Osteocyte (in vitro differentiated cells): ENCODE measurements at regions not wholly inside any gene's neighbourhood (a gene's known extent, or its start where the extent isn't known, plus 50 kb on each side); places are given as distances from the start of the nearest gene placed in this dataset.

Experiments used
- DNase-seq: peaks from one replicate; pipeline ENCODE4 v3.0.0; 2021; ENCODE audit warnings: mixed read lengths; ENCODE audit not compliant: unreplicated experiment; ENCODE audit errors: extremely low spot score
- H3K27ac Mint-ChIP-seq: one replicate; pipeline ENCODE4 v1.8.0; 2021; ENCODE audit warnings: mild to moderate bottlenecking, mixed read lengths; ENCODE audit not compliant: unreplicated experiment
- H3K27me3 Mint-ChIP-seq: one replicate; pipeline ENCODE4 v1.8.0; 2021; ENCODE audit warnings: mixed read lengths; ENCODE audit not compliant: unreplicated experiment
- H3K36me3 Mint-ChIP-seq: one replicate; pipeline ENCODE4 v1.8.0; 2021; ENCODE audit warnings: mixed read lengths; ENCODE audit not compliant: unreplicated experiment
- H3K4me1 Mint-ChIP-seq: one replicate; pipeline ENCODE4 v1.8.0; 2021; ENCODE audit warnings: mixed read lengths; ENCODE audit not compliant: unreplicated experiment
- H3K4me3 Mint-ChIP-seq: one replicate; pipeline ENCODE4 v1.8.0; 2021; ENCODE audit warnings: mild to moderate bottlenecking, moderate library complexity, mixed read lengths; ENCODE audit not compliant: unreplicated experiment
- H3K9me3 Mint-ChIP-seq: one replicate; pipeline ENCODE4 v1.8.0; 2021; ENCODE audit warnings: mixed read lengths; ENCODE audit not compliant: unreplicated experiment
- CTCF ChIP-seq: fragments of 200-600 bp; sonication (generic); IDR thresholded peaks from 2 replicates; pipeline ENCODE4 v1.5.0; 2021; ENCODE audit warnings: antibody characterized with exemption, mild to moderate bottlenecking, moderate library complexity

GRCh38 chr11:39668640-39669039 is 1790.8 kb downstream of the LRRC4C start:
- no peak overlapping the region for H3K27ac Mint-ChIP-seq
- H3K4me1 Mint-ChIP-seq = no peaks in the 10 kb centered on the region
- no peak for DNase-seq

GRCh38 chr11:39664023-39664422 is 1795.4 kb downstream of the LRRC4C start:
- H3K27ac Mint-ChIP-seq = no peak overlapping the region
- DNase-seq = no peak
- H3K36me3 Mint-ChIP-seq = no peaks in the 10 kb centered on the region
- H3K4me1 Mint-ChIP-seq = no peaks in the 10 kb centered on the region
- peaks cover 56% of the 10 kb centered on the region for H3K9me3 Mint-ChIP-seq
- no peak for TF ChIP-seq CTCF
- no peaks in the 10 kb centered on the region for H3K27me3 Mint-ChIP-seq
- H3K4me3 Mint-ChIP-seq = no peak overlapping the region

More at GRCh38 chr11:39668640-39669039, 1790.8 kb downstream of the LRRC4C start:
- H3K9me3 Mint-ChIP-seq = peaks cover 45% of the 10 kb centered on the region
- no peak for TF ChIP-seq CTCF
- no peaks in the 10 kb centered on the region for H3K36me3 Mint-ChIP-seq
- no peaks in the 10 kb centered on the region for H3K27me3 Mint-ChIP-seq
- no peak overlapping the region for H3K4me3 Mint-ChIP-seq

- H3K4me3 Mint-ChIP-seq = no peak overlapping the region
- no peaks in the 10 kb centered on the region for H3K4me1 Mint-ChIP-seq
- H3K27ac Mint-ChIP-seq = no peak overlapping the region
- H3K27me3 Mint-ChIP-seq = no peaks in the 10 kb centered on the region
- DNase-seq = no peak
- no peaks in the 10 kb centered on the region for H3K36me3 Mint-ChIP-seq
- H3K9me3 Mint-ChIP-seq = peaks cover 40% of the 10 kb centered on the region
- TF ChIP-seq CTCF = no peak
Observed at GRCh38 chr11:39661890-39662289, 1797.6 kb downstream of the LRRC4C start.

- Mint-ChIP-seq H3K9me3 (peaks cover 23% of the 10 kb centered on the region), H3K36me3 (peaks cover 1% of the 10 kb centered on the region), H3K27me3 (no peaks in the 10 kb centered on the region), H3K4me3 (no peak overlapping the region), H3K27ac (no peak overlapping the region), H3K4me1 (no peaks in the 10 kb centered on the region)
- DNase-seq = peak; percentile 84
- TF ChIP-seq CTCF = no peak
Observed at GRCh38 chr11:39651857-39652461, 1807.5 kb downstream of the LRRC4C start.

- peaks cover 50% of the 10 kb centered on the region for H3K9me3 Mint-ChIP-seq
- TF ChIP-seq CTCF = no peak
- no peaks in the 10 kb centered on the region for H3K27me3 Mint-ChIP-seq
- DNase-seq = no peak
- H3K4me3 Mint-ChIP-seq = no peak overlapping the region
- no peaks in the 10 kb centered on the region for H3K4me1 Mint-ChIP-seq
- H3K36me3 Mint-ChIP-seq = no peaks in the 10 kb centered on the region
- H3K27ac Mint-ChIP-seq = no peak overlapping the region
Observed at GRCh38 chr11:39641751-39642150, 1817.7 kb downstream of the LRRC4C start.
